CD1c-positive myeloid dendritic cell (primary cell): ENCODE measurements at regions not wholly inside any gene's neighbourhood (a gene's known extent, or its start where the extent isn't known, plus 50 kb on each side); places are given as distances from the start of the nearest gene placed in this dataset.

Source experiments
- DNase-seq: peaks from one replicate; pipeline ENCODE4 v3.0.0-alpha.2; 2016; ENCODE audit errors: extremely low spot score

DNA sequence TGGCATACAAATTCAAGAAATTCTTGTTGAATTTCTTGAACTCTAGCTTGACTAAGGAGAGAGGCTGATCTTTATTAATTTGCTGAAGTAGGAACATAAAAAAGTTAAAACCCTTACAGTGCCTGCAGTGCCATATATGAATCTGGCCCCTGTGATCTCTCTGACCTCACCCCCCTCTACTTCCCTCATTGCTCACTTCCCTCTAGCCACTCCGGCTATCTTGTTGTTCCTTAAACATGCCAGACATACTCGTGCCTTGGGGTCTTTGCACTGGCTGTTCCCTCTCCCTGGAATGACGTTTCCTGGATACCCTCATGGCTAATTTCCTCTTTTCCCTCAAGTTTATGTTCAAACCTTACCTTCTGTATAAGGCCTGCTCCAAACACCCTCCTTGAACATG is 246.3 kb upstream of the SIX2 start:
- DNase-seq, result peak; percentile 26

DNA sequence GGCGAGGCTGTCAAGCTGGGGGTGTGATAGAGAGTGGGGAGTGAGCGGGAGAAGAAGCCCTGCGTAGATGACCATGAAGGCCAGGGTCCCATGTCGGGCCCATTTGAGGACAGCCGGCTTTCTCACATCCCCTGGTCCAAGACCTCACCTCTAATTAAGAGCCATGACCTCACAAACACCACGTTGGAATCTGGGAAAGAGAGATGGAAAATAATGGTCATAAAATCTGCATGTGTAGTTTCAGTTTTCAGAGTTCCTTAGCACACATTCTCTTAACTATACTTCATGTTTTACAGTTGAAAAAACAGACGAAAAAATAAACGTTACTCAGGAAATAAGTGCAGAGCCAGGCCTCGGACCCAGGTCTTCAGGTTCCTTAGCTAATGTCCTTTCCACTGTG is 244.8 kb upstream of the SIX2 start:
- DNase-seq, result no peak

DNA sequence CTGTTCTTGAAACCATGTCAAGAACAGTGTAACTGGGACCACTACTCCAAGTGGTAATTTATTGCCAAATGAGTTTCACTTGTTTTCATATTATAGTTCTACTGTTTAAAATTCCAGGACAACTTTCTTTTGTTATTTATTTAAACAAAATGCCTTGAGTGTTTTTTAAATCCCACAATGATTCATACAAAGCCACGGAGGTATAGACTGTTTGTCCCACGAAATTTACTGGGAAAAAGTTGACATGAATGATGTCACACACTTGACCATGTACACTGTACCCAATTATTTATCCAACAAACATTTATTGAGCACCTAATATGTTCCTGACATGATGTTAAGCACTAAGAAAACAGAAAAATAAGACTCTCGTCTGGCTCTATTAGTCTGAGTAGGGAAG is 243.9 kb upstream of the SIX2 start:
- DNase-seq, result no peak

GRCh38 chr2:45250176-45250575 is 240.9 kb upstream of the SIX2 start:
- DNase-seq, result no peak

GRCh38 chr2:45248214-45248613 is 239.0 kb upstream of the SIX2 start:
- no peak for DNase-seq

DNA sequence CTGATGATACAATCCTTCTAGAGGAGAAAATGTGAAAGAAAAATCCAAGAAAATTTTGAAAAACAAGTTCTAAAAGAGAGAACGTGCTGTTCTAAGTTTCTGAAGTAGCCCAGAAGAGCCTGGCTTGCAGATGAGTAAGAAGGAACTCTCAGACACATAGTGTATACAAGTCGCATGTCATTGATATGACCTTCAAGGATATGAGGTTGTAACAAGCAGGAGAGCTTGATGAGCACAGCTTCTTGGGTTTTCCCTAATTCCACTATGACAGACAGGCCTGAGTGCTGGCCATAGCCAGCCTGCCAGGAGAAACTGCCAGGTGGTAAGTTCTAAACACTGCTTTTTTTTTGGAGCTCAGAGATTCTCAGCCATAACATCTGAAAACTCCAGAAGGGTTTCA is 235.7 kb upstream of the SIX2 start:
- no peak for DNase-seq

- no peak for DNase-seq
Observed at GRCh38 chr2:45242161-45242741, 233.0 kb upstream of the SIX2 start.

DNA sequence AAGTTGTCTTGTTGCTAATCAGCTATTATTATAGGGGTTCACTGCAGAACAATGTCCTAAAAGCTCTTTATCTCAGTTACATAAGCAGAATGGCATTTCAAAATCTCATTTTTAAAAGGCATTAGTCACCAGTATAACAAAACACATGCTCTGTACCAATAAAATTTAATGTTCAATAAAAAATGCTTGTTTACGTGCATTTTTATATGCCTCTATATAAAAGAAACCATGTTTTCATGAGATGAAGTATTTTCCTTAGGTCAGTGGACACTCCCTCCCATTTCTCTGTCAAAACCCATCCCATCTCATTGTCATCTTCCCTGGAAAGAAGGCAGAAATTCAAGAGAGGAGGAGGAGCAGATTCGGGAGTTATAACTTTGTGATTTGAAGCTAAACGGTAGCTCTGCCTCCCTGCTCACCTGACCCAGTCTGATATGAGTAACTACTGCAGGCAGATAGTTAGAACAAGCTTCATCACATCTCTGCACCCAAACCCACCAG is 231.9 kb upstream of the SIX2 start:
- DNase-seq, result no peak

DNA sequence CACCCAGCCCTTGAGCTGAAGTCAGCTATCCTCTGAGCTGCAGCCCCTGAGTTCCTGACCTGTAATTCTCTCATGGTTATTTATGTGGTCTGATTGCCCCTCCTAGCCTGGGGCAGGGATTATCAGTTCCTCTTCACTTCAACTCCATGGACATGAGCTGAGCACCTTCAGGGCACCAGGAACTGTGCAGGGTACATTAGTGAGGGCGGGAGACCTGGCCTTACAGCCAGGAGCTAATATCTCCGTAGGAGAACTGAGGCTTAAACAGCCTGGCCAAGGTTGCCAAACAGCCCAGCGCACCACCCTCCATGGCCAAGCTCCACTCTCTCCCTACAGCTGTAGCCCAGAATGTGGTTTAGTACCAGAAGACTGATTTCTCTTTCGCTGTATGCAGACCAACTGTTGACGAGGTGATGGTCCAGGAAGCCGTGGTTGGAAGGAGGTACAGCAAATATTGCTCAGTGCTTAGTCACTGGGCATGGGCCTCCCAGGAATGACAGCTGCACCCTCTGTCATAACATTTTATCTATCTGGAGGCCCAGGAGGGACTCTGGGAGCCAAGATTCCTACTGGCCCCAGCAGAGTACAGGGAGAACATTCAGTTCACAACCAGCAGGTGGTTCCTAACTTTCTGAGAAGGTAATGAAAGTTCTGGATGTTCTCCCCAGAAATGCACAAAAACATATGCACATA is 228.7 kb upstream of the SIX2 start:
- DNase-seq, result no peak

GRCh38 chr2:45237128-45237527 is 227.9 kb upstream of the SIX2 start:
- no peak for DNase-seq

DNA sequence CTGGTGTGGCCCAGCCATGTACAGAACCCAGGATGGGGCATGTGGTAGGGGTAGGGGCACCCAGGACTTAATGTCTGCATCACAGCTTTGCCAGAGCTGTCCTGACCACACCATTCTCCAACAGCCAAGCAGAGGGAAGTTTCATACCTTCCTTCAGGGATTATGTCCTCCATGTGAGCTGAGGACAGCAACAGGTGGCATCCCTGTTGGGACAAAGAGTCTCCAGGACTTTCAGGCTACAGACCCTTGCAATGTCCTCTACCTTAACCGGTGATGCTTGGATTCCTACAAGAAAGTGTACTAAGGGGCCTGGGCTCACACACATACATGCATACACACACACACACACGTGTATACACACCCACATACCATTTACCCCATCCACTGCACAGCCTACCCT is 227.0 kb upstream of the SIX2 start:
- no peak for DNase-seq

DNA sequence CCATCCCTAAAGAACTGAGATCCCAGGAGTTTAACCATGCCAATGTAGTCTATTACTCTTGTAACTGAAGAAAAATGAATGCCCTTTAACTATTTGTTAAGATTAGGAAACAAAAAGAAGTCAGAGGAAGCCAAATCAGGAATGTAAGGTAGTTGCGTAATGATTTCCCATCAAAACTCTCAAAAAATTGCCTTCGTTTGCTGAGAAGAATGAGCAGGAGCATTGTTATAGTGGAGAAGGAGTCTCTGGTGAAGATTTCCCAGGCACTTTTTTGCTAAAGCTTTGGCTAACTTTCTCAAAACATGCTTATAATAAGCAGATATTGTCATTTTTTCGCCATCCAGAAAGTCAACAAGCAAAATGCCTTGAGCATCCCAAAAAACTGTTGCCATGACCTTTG is 224.0 kb upstream of the SIX2 start:
- no peak for DNase-seq

GRCh38 chr2:45232818-45233217 is 223.6 kb upstream of the SIX2 start:
- peak; percentile 30 for DNase-seq

- no peak for DNase-seq
Observed at GRCh38 chr2:45229411-45229810, 220.2 kb upstream of the SIX2 start.

GRCh38 chr2:45227347-45227746 is 218.1 kb upstream of the SIX2 start:
- no peak for DNase-seq

GRCh38 chr2:45224993-45225380 is 215.7 kb upstream of the SIX2 start:
- DNase-seq, result no peak

GRCh38 chr2:45224321-45224992 is 215.2 kb upstream of the SIX2 start:
- DNase-seq, result no peak

GRCh38 chr2:45223531-45223930 is 214.3 kb upstream of the SIX2 start:
- DNase-seq, result no peak

GRCh38 chr2:45220227-45220626 is 211.0 kb upstream of the SIX2 start:
- DNase-seq, result no peak

DNA sequence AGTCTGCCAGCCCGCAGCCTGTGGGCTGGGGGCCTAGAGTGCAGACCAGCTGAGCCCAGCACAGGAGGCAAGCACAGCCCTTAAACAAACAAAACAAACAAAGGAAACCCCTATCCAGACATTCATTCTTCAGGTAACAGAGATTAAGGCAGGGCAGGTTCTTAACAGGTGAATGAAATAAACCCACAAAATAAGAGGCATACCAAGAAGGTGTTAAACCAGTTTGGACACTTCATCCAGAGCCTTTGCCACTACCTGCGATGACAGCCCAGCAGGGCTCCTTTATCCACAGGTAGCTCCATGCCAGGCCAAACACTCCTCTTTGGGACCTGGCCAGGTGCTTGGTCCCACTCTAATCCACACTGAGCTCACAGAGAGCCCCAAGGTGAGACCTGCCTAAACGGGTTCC is 209.7 kb upstream of the SIX2 start:
- DNase-seq, result no peak

DNA sequence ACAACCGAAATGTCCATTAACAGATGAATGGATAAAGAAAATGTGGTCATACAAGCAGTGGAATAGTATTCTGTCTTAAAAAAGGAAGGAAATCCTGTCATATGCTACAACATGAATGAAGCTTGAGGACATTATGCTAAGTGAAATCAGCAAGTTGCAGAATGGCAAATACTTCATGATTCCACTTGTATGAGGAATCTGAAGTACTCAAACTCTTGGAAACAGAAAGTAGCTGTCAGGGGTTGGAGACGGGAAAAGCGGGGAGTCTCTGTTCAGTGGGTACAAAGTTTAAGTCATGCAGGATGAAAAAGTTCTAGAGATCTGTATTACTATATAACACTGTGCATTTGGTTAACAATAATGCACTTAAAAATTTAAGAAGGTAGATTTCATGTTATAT is 209.0 kb upstream of the SIX2 start:
- DNase-seq, result no peak

GRCh38 chr2:45216118-45216517 is 206.9 kb upstream of the SIX2 start:
- no peak for DNase-seq

GRCh38 chr2:45214550-45214949 is 205.3 kb upstream of the SIX2 start:
- DNase-seq, result no peak
